ENCODE measurements at regions not wholly inside any gene's neighbourhood (a gene's known extent, or its start where the extent isn't known, plus 50 kb on each side); places are given as distances from the start of the nearest gene placed in this dataset.

DNA sequence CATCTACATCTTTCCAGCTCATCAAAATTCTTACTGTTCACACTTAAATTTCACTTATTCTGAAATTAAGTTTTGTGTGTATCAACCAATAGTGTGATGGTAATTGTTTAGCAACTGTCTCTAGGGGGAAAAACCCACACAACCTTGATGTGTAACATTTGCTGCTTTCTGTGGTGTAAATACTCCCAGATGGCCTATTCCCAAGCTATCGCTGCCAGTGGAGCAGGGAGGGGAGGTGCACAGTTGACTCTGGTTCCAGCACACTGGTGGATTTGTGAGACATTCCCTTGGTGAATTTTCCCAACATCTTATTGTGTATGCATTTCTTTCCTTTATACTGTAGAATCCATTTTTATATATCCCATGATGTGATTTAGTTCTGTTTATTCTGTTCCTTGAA lies 275.9 kb upstream of the SHH start:
- no peak for TF ChIP-seq POLR2A (IDR thresholded peaks at IDR 0.05; ENCODE audit: low read depth, low read length)
- TF ChIP-seq POLR2AphosphoS5 (IDR thresholded peaks at IDR 0.05; ENCODE audit: low read depth, low read length), result no peak
- no peak for TF ChIP-seq TAF1 (IDR thresholded peaks at IDR 0.05; ENCODE audit: low read depth, low read length)
